HG02970 (cell line): ENCODE measurements at regions not wholly inside any gene's neighbourhood (a gene's known extent, or its start where the extent isn't known, plus 50 kb on each side); places are given as distances from the start of the nearest gene placed in this dataset.
"Not testable (repeated sequence)": the region's sequence is repeated elsewhere in the genome, so short reads cannot be mapped to it uniquely, and the experiment has no call there.

Experiments
- ATAC-seq: cut with Tn5 transposase; IDR thresholded peaks from one replicate; pipeline ENCODE4 v1.9.1; 2021; ENCODE audit warnings: mild to moderate bottlenecking, moderate library complexity, moderate number of reproducible peaks; ENCODE audit not compliant: unreplicated experiment, low FRiP score

- ATAC-seq = no peak
Measured at GRCh38 chr10:8811201-8811600, 756.7 kb downstream of the GATA3 start.

GRCh38 chr10:8815969-8816368 is 761.5 kb downstream of the GATA3 start:
- no peak for ATAC-seq

DNA sequence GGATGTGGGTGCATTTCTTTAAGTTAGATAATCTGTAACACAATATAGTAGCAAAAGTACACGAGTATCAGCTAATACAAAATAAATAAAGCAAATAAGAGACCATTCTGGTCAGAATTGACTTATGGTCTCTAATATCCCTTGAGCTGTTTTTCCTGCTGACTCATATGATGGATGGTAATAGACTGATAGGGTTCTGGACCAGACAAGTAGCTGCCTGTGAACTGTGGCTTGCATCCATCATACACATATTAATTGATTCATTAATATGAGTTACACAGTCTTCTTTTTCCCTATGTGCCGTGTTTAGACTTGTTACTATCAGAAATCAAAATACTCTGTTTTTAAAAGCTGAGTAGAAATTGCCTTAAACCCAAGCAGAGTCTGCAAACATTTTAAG is 762.8 kb downstream of the GATA3 start:
- no peak for ATAC-seq

- ATAC-seq = no peak
Measured at GRCh38 chr10:8825611-8826010, 771.1 kb downstream of the GATA3 start.

- ATAC-seq = no peak
Measured at GRCh38 chr10:8829592-8829991, 775.1 kb downstream of the GATA3 start.

DNA sequence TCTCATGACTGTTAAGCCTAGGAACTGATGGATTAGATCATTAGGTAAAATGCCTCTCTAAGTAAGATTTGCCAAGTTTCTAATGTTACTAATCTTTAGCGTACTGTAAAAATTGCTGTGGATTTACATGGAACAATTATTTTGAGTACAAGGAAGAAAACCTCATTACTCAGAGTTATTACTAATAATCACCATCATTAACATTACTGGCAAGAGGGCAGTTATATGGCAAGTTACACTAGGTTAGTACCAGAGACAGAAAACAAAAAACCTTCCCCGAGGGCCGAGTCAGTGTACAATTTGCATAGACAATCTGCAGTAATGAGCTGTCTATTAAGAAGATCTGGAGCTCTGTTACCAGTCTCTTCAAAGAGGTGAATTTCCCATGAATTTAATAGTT is 775.6 kb downstream of the GATA3 start:
- ATAC-seq = no peak

DNA sequence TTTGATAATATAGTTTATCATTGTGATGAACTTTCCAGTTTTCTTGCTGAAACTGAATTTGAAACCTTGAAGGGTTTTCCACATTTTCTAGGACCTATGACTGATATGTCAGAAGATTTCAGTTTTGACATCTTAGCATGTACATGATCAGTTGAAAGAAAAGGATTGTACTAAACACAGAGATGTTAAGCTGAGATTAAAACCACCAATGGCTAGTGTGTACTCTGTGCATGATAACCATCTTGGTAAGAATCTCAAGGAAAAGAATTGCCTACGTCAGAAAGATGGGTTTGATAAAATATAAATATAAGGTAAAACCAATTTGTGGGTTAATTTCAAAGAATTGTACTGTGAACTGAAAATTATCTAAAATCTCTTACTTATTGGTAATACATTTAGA is 776.4 kb downstream of the GATA3 start:
- no peak for ATAC-seq

DNA sequence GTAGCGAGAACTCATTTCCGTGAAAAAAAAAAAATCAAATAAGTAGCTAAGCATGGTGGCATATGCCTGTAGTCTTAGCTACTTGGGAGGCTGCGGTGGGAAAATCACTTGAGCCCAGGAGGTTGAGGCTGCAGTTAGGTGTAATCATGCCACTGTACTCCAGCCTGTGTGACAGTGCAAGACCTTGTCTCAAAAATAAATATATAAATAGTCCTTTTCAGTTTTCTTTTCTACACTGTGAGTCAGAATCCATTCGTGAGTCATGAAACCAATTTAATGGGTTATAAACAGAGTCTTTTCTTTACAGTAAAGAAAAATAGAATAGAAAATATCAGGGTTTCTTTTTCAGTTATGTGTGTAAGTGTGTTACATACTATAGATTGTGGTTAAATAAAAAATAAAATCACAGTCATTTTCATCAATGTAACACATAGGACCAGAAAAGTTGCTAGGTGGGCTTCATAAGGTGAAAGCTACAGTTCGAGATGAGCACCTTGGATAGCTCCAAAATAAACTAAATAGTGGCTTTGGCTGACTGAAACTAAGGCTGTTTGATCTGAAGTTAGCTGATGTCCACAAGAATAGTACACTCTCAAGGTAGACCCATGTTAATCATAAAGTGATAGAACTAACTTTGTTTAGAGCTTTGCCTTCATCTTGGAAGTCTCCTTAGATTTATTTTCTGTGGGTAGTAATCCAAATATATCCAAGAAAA is 781.1 kb downstream of the GATA3 start:
- ATAC-seq = no peak

DNA sequence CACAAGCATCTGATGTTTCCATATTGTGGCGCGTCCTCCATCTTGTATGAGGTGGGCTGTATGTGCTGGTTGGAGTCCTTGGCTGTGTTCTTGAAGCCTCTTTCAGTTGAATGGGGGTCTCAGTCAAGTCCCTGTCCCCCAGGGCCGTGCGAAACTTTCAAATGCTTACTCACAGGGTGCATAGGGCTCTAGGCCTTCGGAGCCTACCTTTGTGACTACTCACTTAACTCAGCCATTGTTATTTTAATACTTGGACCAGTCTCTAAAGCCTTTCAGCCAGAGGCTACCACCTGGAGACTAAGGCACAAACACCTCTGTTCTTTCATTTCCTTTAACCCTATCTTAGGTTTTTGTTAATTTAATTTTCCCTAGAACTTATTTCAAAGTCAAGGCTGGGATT is 785.9 kb downstream of the GATA3 start:
- no peak for ATAC-seq

DNA sequence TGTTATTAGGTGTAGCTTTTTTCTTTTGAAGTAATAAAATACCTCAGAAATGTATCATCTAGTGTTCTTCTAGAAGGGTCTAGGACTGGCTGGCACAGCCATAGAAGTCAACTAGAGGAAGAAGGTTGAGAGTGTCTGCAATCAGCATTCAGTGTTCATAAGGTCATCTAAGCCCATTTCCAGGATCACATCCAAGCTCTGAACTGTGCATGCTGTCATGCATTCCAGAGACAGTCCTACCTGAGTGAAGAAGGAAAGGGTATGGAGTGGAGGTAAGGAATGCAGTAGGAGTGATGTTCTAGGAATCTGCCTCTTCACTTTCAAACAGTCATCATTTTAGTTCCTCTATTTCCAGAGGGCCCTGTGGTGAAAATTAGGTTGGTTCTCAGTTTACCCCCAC is 789.7 kb downstream of the GATA3 start:
- ATAC-seq = no peak

DNA sequence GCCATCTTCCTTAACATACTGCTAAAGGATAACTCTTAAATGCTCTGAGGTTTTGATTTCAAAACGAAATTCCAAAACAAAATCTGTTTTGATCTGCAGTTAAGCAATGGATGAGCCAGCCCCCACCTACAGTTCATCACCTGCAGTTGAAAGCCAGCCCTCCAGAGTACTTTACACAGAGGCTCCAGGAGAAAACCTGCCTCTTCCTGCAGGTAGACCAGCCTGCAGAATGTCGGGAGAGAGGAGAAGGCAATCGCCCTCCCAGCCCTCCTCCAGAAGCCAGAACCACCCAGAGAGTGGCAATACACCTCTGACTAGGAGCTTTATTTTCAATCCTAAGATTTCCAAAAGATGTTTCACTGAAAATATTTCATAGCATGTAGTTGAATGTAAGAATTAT is 798.1 kb downstream of the GATA3 start:
- no peak for ATAC-seq

DNA sequence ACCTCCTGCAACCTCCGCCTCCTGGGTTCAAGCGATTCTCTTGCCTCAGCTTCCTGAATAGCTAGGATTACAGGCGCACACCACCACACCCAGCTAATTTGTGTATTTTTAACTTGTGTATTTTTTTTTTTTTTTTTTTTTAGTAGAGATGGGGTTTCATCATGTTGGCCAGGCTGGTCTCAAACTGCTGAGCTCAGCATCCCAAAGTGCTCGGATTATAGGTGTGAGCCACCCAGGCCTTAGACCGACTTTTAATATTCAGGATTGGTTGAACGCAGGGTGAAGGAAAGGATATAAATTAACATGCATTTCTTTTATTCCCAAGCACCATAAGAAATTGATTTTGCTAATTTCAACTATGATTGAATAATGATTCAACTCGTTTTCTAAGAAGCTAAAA is 798.6 kb downstream of the GATA3 start:
- no peak for ATAC-seq

GRCh38 chr10:8868924-8869323 is 814.4 kb downstream of the GATA3 start:
- not testable (repeated sequence) for ATAC-seq

DNA sequence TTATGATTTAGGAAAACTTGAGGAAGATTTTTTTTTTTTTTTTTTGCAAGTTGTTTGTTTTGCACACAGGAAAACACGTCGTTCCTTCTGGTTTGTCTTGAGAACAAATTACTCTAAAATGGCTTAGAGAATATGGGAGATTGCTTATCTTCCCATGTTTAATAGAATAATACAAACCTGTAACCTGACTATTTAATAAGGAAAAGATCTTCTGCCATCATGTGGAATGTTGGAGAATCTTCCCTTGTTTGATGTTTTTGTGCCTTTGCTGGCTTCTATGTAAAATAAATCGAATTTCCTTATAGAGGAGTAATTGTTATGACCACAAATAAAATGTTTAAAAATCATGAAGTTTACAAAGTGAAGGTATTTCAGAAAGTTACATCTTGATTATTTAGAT is 818.8 kb downstream of the GATA3 start:
- ATAC-seq = no peak

GRCh38 chr10:8874268-8874667 is 819.8 kb downstream of the GATA3 start:
- no peak for ATAC-seq

GRCh38 chr10:8874972-8875371 is 820.5 kb downstream of the GATA3 start:
- ATAC-seq = no peak

DNA sequence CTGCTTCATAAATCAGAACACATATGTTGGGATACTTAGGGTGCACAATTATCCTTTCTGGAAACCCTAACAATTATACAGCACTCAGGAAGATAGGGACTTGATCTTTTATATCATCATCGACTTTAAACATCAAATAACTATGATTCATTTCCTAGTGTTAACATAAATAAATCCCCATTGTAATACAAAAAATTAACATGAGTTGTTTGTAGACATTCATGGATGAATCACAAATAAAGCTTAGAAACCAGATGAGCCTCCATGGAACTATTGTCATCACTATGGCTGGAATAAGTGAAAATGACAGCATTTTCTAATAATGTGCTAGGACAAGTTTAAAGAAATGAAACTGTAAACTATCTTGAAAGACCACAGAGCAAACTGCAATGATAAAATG is 821.7 kb downstream of the GATA3 start:
- ATAC-seq = no peak

DNA sequence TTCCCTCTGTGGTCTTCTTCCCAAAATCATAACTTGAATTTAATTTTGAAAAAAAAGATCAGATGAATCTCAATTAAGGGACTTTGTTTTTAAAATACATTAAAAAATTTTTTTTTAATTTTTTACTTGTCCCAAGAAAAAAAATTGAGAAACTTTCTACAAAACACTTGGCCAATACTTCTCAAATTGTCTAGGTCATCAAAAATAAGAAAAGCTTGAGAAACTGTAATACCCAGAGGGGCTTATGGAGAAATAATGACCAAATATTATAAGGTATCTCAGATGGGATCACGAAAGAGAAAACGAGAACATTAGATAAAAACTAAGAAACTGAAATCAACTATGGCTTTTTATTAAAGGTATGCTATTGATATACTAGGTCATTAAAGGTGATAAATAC is 835.0 kb downstream of the GATA3 start:
- ATAC-seq = no peak

DNA sequence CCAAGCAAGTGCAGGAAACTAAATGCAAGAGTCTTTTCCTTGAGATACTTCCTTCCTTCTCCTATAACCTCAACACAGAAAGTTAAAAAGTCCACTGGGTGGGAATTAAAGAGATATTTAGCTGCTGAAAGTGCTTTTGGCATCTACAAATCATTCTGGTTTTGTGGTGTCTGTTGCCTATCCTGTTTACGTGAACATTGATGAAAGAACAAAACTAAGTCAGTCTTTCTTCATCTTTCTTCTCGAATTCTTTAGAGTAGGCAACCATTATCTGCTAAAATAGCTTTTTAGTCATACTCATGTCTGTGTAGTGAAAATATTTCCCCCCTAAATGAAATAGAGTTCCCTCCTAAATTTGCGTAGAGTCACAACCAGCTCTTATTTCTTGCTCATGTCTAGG is 838.6 kb downstream of the GATA3 start:
- no peak for ATAC-seq

GRCh38 chr10:8894148-8894547 is 839.7 kb downstream of the GATA3 start:
- no peak for ATAC-seq

DNA sequence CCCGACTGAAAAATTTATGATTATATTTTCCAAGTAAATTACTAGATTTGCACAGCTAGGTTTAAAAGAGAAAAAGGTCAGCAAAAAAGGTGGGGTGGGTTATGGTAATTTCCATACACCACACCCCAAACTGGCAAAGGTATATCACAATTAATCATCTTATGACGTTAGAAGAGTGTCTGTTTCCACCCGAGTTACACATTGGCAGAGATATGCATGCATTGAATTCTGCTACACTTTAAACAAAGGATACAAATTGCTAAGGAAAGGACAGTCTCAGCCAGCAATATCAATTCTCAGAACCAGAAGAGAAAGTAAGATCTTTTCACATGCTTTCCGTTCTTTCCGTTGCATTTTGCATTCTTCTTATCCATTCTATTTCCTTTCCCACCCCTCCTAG is 843.3 kb downstream of the GATA3 start:
- no peak for ATAC-seq

GRCh38 chr10:8898745-8899330 is 844.4 kb downstream of the GATA3 start:
- ATAC-seq = no peak

- ATAC-seq = no peak
Measured at GRCh38 chr10:8902926-8903325, 848.4 kb downstream of the GATA3 start.
